NB4 (cell line): ENCODE measurements at regions not wholly inside any gene's neighbourhood (a gene's known extent, or its start where the extent isn't known, plus 50 kb on each side); places are given as distances from the start of the nearest gene placed in this dataset.

Experiments
- DNase-seq: peaks from one replicate; pipeline ENCODE4 v3.0.0; 2010; ENCODE audit warnings: low read depth
- H3K4me3 ChIP-seq: one replicate; pipeline ENCODE4 v1.5.1; 2011; ENCODE audit warnings: mild to moderate bottlenecking, low read depth, low read length, moderate library complexity
- CTCF ChIP-seq: IDR thresholded peaks from one replicate; pipeline ENCODE4 v1.5.1; 2012; ENCODE audit warnings: low read depth, low read length
- MYC ChIP-seq: IDR thresholded peaks from 2 replicates; pipeline ENCODE4 v1.6.1; 2011; ENCODE audit warnings: low read depth, low read length
- POLR2A ChIP-seq: IDR thresholded peaks from 2 replicates; pipeline ENCODE4 v1.6.1; 2011; ENCODE audit warnings: mild to moderate bottlenecking; ENCODE audit not compliant: insufficient read length; ENCODE audit errors: extremely low read depth
- TF ChIP-seq, protein P1 (sequence below): IDR thresholded peaks from 2 replicates; pipeline ENCODE4 v1.6.1; 2011; ENCODE audit warnings: low read depth, low read length

DNA sequence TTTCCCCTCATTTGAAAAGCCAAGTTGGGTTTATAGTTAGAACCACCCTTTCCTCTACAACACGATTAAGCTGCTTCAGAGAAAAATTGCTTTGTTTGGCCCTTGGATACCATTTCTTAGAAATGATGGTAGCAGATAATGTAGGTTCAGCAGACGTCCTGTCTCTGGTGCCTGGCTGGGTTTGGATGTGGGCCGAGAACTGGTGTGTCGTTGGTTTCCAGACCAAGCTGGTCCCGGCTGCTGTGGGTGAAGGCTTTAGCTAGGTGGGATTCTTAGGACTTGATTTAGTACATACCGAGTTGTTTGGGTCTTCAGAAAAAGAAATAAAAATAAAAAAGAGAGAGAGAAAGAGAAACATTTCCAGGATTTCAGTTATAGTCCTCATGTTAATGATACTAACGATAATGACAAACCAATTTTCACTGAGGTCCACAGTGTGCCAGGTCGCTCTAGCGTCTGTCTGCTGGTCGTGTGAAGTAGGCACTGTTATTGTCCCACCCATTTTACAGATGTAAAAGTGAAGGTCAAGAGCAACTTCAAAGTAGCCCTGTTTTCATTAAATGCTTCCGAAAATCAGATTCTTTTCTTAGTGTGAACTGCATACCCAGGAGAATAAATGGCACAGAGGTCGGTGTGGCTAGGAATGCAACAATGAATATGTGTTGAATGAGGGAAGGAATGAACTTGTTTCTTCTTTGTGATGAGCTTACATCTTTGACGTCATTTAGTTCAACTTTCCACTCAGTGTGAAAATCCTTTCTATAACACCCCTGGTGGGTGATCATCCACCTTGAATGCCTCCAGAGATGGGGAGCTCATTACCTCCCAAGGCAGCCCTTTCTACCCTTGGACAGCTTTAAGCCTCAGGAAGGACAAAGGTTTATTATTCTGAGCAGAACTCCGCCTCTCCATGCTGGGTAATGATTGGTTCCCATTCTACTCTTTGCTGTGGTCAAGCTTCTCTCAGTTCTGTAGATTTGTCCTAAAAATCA, 115.9 kb downstream of the INHBB start:
- no peak for TF ChIP-seq MYC
- TF ChIP-seq POLR2A, result no peak
- TF ChIP-seq, protein P1, sequence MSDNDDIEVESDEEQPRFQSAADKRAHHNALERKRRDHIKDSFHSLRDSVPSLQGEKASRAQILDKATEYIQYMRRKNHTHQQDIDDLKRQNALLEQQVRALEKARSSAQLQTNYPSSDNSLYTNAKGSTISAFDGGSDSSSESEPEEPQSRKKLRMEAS, result no peak
- TF ChIP-seq CTCF, result no peak
- H3K4me3 ChIP-seq, result no peak overlapping the region
- DNase-seq, result no peak

DNA sequence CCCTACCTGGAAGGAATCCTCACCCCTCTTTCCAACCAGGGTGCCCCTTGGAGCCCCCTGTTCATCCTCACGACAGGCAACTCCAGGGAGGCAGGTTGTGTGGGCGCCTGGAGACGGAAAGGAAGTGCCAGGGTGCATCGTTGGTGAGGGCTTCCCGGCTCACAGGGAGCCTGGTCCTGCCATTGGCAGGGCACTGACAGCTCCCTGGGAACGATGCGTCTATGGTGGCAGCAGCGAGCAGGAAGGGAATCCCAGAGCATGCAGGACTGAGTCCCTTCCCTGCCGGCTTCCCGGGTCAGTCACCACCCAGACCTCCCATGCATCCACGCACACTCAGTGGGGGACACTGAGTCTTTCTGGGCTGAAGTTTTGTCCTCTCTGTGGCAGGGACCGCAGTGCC, 117.6 kb downstream of the INHBB start:
- no peak for DNase-seq
- no peak overlapping the region for H3K4me3 ChIP-seq
- no peak for TF ChIP-seq CTCF
- no peak for TF ChIP-seq MYC
- no peak for TF ChIP-seq POLR2A
- TF ChIP-seq, protein P1, result no peak

- TF ChIP-seq POLR2A, result no peak
- TF ChIP-seq, protein P1, result no peak
- no peak for TF ChIP-seq CTCF
- TF ChIP-seq MYC, result no peak
- no peak overlapping the region for H3K4me3 ChIP-seq
- DNase-seq, result no peak
These were observed 118.1 kb downstream of the INHBB start for GRCh38 chr2:120463996-120464395.

GRCh38 chr2:120464448-120464931, 118.6 kb downstream of the INHBB start:
- TF ChIP-seq MYC, result no peak
- no peak for TF ChIP-seq POLR2A
- no peak for TF ChIP-seq CTCF
- TF ChIP-seq, protein P1, result no peak
- no peak overlapping the region for H3K4me3 ChIP-seq
- no peak for DNase-seq

DNA sequence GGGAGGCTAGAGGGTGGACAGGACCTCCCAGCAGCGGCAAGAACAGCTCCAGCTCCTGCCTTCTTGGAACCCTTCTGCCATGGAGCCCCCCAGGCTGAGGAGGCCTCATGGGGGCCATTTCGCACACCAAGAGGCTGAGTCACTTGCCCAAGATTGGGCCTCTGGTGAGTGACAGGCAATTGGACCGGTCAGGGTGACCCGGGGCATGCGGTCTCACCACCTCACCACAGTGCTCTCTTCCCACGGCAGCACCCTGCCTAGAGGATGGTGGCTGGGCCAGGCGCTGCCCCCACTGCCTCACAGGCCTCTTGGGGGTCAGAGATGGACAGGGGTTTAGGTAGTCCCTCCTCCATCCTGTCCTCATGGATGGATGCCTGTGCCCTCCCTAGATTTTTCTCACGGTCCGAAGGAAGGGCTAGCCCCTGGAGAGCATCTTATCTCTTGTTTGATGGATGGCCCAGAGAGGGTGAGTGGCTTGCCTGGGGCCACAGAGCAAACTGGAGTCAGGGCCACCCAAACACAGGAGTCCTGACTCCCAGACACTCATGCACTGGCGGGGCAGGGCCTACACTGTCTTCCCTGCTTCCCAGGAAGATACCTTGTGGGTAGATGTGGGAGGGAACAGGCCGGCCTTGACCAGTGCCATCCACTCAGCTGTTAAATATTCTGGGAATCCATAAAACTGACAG, 119.2 kb downstream of the INHBB start:
- TF ChIP-seq MYC, result no peak
- DNase-seq, result no peak
- no peak overlapping the region for H3K4me3 ChIP-seq

DNA sequence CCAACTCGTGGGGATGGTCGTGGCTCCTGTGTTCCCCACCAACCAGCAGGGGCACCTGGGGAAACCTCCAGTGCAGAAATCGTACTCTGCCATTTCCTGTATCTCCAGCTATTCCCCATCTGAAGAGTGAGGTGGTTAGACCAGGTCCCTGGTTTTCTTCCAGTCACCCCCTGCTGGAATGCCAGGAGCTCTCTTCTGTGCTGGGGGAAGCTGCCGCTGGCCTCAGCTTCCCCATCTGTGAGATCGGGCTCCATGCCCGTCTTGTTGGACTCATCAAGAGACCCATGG, 119.7 kb downstream of the INHBB start:
- no peak for DNase-seq
- TF ChIP-seq POLR2A (no peak), CTCF (no peak), MYC (no peak)
- TF ChIP-seq, protein P1, result no peak
- no peak overlapping the region for H3K4me3 ChIP-seq
